ENCODE measurements at regions not wholly inside any gene's neighbourhood (a gene's known extent, or its start where the extent isn't known, plus 50 kb on each side); places are given as distances from the start of the nearest gene placed in this dataset.

- Histone ChIP-seq H3K9ac (no peak overlapping the region), H3K79me2 (no peaks in the 10 kb centered on the region), H3K4me1 (no peaks in the 10 kb centered on the region), H3K4me3 (ENCODE audit: low read depth, low read length) (no peak overlapping the region), H3K27ac (no peak overlapping the region), H2AFZ (no peak overlapping the region), H3K4me2 (ENCODE audit: low read length) (no peak overlapping the region), H3K36me3 (ENCODE audit: control insufficient read depth, insufficient read depth, low read length) (no peaks in the 10 kb centered on the region), H3K27me3 (ENCODE audit: control insufficient read depth, insufficient read depth, low read length) (no peaks in the 10 kb centered on the region), H3K9me3 (ENCODE audit: control insufficient read depth, low read length) (no peaks in the 10 kb centered on the region)
- TF ChIP-seq CTCF (IDR thresholded peaks at IDR 0.05) = no peak
These were observed 974.1 kb upstream of the ACVR2A start for GRCh38 chr2:146870691-146871090.

DNA sequence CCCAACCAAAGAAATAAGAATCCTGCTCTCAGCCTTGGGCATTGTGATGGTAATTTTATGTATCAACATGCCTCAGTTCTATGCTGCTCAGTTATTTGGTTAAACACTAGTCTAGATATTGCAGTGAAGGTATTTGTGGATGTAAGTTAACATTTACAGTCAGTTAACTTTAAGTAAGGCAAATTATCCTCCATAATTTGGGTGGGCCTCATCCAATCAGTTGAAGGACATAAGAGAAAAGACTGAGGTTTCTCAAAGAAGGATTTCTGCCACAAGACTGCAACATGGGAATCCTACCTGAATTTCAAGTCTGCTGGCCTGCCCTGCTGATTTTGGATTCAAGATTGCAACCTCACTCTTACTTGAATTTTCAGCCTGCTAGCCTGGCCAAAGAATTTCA lies 975.5 kb upstream of the ACVR2A start:
- Histone ChIP-seq H3K36me3 (ENCODE audit: control insufficient read depth, insufficient read depth, low read length) (no peaks in the 10 kb centered on the region), H3K4me2 (ENCODE audit: low read length) (no peak overlapping the region), H3K9me3 (ENCODE audit: control insufficient read depth, low read length) (no peaks in the 10 kb centered on the region), H3K9ac (no peak overlapping the region), H3K27ac (no peak overlapping the region), H3K79me2 (no peaks in the 10 kb centered on the region), H3K4me1 (no peaks in the 10 kb centered on the region), H3K27me3 (ENCODE audit: control insufficient read depth, insufficient read depth, low read length) (no peaks in the 10 kb centered on the region), H2AFZ (no peak overlapping the region), H3K4me3 (ENCODE audit: low read depth, low read length) (no peak overlapping the region)
- TF ChIP-seq CTCF (IDR thresholded peaks at IDR 0.05) = no peak

DNA sequence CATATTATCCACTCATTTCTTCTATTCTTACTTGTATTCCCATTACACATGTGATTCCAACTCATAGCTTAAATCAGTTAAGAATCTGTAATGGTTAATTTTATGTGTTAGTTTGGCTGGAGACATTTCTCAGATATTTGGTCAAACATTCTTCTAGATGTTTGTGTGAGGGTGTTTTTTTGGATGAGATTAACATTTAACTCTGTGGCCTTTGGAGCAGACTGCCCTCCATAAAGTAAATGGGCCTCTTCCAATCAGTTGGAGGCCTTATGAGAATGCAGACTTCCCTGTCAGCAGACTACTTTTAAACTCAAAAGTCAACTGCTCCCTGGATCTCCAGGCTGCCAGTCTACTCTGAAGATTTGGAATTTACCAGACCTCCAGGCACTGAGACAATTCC lies 976.8 kb upstream of the ACVR2A start:
- no peaks in the 10 kb centered on the region for H3K27me3 ChIP-seq (ENCODE audit: control insufficient read depth, insufficient read depth, low read length)
- H3K9ac ChIP-seq = no peak overlapping the region
- TF ChIP-seq CTCF (IDR thresholded peaks at IDR 0.05) = no peak

DNA sequence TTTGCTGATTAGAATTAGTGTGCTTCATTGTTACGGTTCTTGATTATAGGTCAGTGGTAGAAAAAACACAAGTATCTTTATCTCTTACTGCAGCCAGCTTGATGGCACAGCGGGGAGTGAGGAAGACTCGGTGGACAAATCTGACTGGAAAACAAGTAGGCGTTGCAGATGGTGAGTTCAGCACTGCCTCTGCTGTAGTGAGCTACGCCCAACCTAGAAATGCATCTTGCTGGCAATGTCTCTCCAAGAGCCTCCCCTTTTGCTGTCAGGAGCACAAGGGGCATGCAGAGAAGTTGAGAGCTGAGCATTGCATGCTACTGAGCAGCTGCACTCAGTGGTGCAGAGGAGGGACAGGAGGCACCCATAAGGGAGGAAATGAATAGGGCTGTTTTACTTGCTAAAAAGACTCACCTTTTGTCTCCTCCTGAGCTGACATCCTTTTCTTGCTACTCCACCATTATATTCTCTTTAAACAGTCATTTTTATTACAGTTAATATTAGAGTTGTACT lies 977.3 kb upstream of the ACVR2A start:
- Histone ChIP-seq H3K27me3 (ENCODE audit: control insufficient read depth, insufficient read depth, low read length) (no peaks in the 10 kb centered on the region), H3K9me3 (ENCODE audit: control insufficient read depth, low read length) (no peaks in the 10 kb centered on the region), H3K79me2 (no peaks in the 10 kb centered on the region), H3K4me1 (no peaks in the 10 kb centered on the region), H3K4me3 (ENCODE audit: low read depth, low read length) (no peak overlapping the region), H2AFZ (no peak overlapping the region), H3K36me3 (ENCODE audit: control insufficient read depth, insufficient read depth, low read length) (no peaks in the 10 kb centered on the region), H3K27ac (no peak overlapping the region), H3K4me2 (ENCODE audit: low read length) (no peak overlapping the region), H3K9ac (no peak overlapping the region)
- no peak for TF ChIP-seq CTCF (IDR thresholded peaks at IDR 0.05)

More for the DNA sequence above, 976.8 kb upstream of the ACVR2A start:
- Histone ChIP-seq H3K4me3 (ENCODE audit: low read depth, low read length) (no peak overlapping the region), H3K4me1 (no peaks in the 10 kb centered on the region), H3K79me2 (no peaks in the 10 kb centered on the region), H2AFZ (no peak overlapping the region), H3K4me2 (ENCODE audit: low read length) (no peak overlapping the region), H3K9me3 (ENCODE audit: control insufficient read depth, low read length) (no peaks in the 10 kb centered on the region), H3K36me3 (ENCODE audit: control insufficient read depth, insufficient read depth, low read length) (no peaks in the 10 kb centered on the region), H3K27ac (no peak overlapping the region)

- Histone ChIP-seq H3K79me2 (no peaks in the 10 kb centered on the region), H3K27me3 (ENCODE audit: control insufficient read depth, insufficient read depth, low read length) (no peaks in the 10 kb centered on the region), H3K9ac (no peak overlapping the region), H3K27ac (no peak overlapping the region), H3K36me3 (ENCODE audit: control insufficient read depth, insufficient read depth, low read length) (no peaks in the 10 kb centered on the region), H3K4me3 (ENCODE audit: low read depth, low read length) (no peak overlapping the region), H2AFZ (no peak overlapping the region), H3K4me2 (ENCODE audit: low read length) (no peak overlapping the region), H3K4me1 (no peaks in the 10 kb centered on the region), H3K9me3 (ENCODE audit: control insufficient read depth, low read length) (no peaks in the 10 kb centered on the region)
- no peak for TF ChIP-seq CTCF (IDR thresholded peaks at IDR 0.05)
These were observed 990.9 kb upstream of the ACVR2A start for GRCh38 chr2:146853741-146854444.

Data from parathyroid adenoma (tissue), 2 donors.